GM21825 (cell line): ENCODE measurements at regions not wholly inside any gene's neighbourhood (a gene's known extent, or its start where the extent isn't known, plus 50 kb on each side); places are given as distances from the start of the nearest gene placed in this dataset.

Experiments
- ATAC-seq: cut with Tn5 transposase; IDR thresholded peaks from one replicate; pipeline ENCODE4 v1.9.1; 2021; ENCODE audit warnings: mild to moderate bottlenecking, moderate library complexity; ENCODE audit not compliant: unreplicated experiment

DNA sequence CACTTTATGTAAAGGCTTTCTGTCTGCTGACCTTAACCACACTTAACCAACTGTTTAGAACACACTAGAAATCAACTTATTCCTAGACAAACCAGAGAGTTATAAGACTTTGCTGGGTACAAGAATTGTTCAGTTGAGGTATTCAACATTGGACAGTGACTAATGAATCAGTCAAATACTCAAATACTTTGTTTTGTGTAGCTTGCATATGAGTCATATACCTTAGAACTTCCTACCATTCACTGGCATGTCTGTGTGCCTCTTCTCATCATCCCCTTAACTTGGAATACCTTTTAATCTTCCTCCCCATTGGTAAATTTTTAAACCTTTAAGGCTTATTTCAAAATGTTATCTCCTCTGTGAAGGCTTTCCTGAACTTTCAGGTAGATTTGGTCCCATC lies 708.8 kb upstream of the GRIA3 start:
- no peak for ATAC-seq

DNA sequence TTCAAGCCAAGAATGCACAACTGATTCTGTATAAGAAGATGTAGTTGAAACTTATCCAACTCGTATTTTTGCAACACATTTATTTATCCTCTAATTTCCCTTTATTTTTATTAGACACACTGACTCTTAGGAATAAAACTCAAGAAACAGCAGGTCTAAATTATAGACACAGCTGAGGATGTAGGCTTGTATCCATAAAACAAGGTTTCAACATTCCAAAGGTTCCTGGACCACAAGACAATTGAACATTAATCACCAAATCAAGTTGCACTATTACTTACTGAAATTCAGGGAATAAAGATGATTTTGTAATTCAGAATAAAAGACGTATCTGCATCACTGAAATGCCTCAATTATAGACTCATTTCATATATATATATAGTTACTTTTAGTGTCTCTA lies 683.5 kb upstream of the GRIA3 start:
- no peak for ATAC-seq

GRCh38 chrX:122501652-122502051 lies 682.4 kb upstream of the GRIA3 start:
- ATAC-seq: no peak

DNA sequence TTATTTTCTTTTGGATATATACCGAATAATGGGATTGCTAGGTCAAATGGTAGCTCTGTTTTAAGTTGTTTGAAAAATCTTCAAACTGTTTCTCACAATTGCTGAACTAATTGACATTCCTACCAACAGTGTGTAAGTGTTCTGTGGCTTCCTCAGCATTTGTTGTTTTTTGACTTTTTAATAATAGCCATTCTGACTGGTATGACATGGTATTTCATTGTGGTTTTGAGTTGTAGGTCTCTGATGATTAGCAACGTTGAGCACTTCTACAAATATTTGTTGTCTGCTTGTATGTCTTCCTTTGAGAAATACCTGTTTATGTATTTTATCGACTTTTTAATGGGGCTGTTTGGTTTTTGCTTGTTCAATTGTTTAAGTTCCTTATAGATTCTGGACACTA lies 680.1 kb upstream of the GRIA3 start:
- no peak for ATAC-seq

- no peak for ATAC-seq
Observed at GRCh38 chrX:122512561-122513072, 671.5 kb upstream of the GRIA3 start.

- no peak for ATAC-seq
Observed at GRCh38 chrX:122517786-122518185, 666.3 kb upstream of the GRIA3 start.

DNA sequence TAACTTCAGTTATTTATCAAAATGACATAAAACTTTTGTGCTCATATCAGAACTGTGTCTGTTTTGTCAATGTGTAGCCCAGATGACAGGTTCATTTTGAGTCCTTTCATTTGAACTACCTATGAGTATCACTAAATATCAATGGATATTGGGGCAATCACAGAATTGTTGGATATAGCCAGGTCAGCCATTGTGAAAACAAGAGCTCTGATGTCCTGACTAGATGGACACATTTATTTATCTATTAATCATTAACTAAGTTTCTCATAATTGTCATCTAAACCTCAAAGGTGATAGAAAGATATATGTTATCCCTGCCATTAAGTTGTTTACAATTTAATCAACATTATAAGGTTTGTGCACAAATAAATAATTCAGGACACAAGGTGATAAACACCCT lies 638.3 kb upstream of the GRIA3 start:
- no peak for ATAC-seq

DNA sequence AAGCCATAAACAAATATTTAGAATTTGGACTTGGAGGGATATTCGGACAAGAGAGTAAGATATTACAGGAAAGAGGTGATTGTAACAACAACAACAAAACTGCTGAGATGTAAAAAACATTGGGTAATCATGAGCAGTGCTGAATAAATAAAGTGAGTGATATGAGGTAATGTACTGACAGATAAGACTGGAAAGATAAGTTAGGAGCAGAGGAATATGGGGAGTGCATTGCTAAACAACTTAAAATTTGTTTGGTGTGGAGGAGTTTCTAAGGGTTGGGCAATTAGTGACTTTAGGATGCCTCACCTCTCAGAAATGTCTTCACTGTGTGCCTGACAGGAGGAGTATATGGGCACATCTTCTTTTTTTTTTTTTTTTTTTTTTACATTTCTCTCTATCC lies 637.8 kb upstream of the GRIA3 start:
- no peak for ATAC-seq

GRCh38 chrX:122552286-122552800 lies 631.7 kb upstream of the GRIA3 start:
- no peak for ATAC-seq

DNA sequence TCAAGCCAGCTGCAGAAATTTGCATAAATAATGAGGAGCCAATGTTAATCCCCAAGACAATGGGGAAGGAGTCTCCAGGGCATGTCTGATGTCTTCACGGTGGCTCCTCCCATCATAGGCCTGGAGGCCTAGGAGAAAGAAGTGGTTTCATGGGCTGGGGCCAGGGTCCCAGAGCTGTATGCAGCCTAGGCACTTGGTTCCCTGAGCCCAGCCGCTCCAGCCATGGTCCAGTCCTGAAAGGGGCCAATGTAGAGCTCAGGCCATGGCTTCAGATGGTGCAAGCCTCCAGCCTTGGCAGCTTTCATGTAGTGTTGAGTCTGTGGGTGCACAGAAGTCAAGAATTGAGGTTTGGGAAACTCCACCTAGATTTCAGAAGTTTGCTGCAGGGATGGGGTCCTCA lies 628.2 kb upstream of the GRIA3 start:
- no peak for ATAC-seq

DNA sequence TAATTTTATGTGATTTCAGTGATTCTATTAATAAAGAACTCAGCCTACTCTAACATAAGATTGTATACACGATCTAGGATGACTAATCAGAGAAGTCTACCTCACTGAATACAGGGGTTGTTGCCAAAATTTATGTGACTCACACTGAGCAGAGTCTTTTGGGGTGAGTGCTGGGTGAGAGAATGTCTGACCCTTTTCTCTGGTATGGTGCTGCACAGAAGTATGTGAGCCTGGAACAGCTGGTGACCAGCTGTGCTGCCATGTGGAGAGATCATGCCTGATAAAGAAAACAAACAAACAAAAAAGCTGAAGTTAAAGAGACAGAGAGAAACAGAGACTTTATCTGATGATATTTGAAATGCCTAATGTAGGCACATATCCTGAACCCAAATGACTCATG lies 618.1 kb upstream of the GRIA3 start:
- ATAC-seq: no peak

GRCh38 chrX:122566401-122566800 lies 617.7 kb upstream of the GRIA3 start:
- ATAC-seq: no peak

DNA sequence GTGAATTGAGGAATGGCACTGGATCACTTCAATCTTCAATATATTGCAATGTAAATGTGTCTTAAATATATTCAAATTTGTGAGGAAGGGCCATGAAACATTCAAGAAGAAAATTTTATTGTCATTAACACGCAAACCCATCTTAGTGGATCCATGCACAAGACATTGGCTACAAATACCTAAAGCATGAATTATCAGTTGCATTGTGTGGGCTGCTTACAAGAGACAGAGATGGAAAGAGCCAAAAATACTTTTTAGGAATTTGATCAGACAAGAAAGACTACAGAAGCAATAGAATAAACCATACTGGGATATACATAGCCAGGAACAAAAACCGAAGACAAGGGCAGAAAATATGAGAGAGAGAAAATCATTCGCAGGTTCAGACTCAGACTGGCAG lies 616.2 kb upstream of the GRIA3 start:
- ATAC-seq: no peak

- ATAC-seq: no peak
Observed at GRCh38 chrX:122572461-122572860, 611.6 kb upstream of the GRIA3 start.

- ATAC-seq: no peak
Observed at GRCh38 chrX:122579036-122579435, 605.0 kb upstream of the GRIA3 start.

GRCh38 chrX:122579526-122579925 lies 604.6 kb upstream of the GRIA3 start:
- no peak for ATAC-seq

DNA sequence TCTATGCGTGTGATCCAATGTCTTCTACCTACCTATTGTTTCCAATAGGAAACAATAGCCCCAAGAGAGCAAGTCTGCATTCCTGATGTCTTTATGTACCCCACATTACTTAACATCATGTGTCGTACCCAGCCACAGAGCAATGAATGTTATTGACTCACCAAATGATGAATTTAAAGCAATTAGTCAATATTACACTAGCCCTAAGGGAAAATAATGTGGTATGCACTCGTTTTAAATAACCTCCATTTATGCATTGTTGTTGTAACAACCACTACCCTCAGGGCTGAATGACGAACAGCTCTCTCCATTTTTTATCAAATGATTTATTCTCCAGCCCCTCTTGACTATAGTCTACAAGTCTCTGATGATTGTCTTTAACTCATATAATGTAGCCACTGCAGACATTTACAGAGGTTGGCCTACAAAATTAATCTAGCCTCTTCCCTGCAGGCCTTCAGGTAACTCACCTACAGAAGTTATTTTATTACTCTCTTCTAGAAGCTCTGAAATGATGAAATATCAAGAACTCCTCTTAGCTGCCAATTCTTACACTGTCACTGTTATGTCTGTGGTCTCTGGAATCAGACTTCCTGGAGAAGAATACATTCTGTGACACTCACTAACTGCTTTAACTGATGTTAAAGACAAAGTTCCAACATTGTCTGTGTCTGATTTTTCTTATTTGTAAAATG lies 601.7 kb upstream of the GRIA3 start:
- no peak for ATAC-seq

DNA sequence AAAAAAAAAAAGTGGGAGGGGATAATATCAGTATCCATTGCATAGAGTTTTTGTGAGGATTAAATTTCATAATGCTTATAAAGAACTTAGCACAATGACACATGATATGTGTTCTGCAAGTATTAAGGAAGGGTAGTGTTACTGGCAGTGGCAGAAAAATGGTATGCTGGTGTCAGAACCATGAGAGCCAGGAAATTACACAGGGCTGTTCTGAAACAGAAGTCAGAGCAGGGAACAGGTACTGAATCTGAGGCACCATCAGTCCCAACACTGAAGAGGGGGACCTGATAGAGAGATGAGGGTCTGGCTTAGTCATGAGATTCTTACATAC lies 601.1 kb upstream of the GRIA3 start:
- no peak for ATAC-seq

GRCh38 chrX:122583551-122583950 lies 600.5 kb upstream of the GRIA3 start:
- no peak for ATAC-seq

GRCh38 chrX:122584981-122585380 lies 599.1 kb upstream of the GRIA3 start:
- no peak for ATAC-seq

GRCh38 chrX:122586831-122587230 lies 597.2 kb upstream of the GRIA3 start:
- no peak for ATAC-seq

- no peak for ATAC-seq
Observed at GRCh38 chrX:122591546-122591945, 592.5 kb upstream of the GRIA3 start.

- ATAC-seq: no peak
Observed at GRCh38 chrX:122596998-122597397, 587.1 kb upstream of the GRIA3 start.
